ENCODE measurements at regions not wholly inside any gene's neighbourhood (a gene's known extent, or its start where the extent isn't known, plus 50 kb on each side); places are given as distances from the start of the nearest gene placed in this dataset.

- H3K27ac ChIP-seq: no peak overlapping the region
- peaks cover 76% of the 10 kb centered on the region for H3K27me3 ChIP-seq (ENCODE audit: insufficient read depth, low read depth, severe bottlenecking)
- DNase-seq: no peak
- TF ChIP-seq CTCF (IDR thresholded peaks at IDR 0.05; ENCODE audit: low read depth, low read length): no peak
- no peaks in the 10 kb centered on the region for H3K9me3 ChIP-seq (ENCODE audit: severe bottlenecking)
- no peaks in the 10 kb centered on the region for H3K36me3 ChIP-seq
- H3K4me3 ChIP-seq (ENCODE audit: low read depth, low read length): no peak overlapping the region
These were observed 105.6 kb upstream of the RNF32 start for GRCh38 chr7:156534925-156535324.

GRCh38 chr7:156533964-156534363 lies 106.6 kb upstream of the RNF32 start:
- Histone ChIP-seq H3K9me3 (ENCODE audit: severe bottlenecking) (no peaks in the 10 kb centered on the region), H3K27ac (no peak overlapping the region), H3K27me3 (ENCODE audit: insufficient read depth, low read depth, severe bottlenecking) (peaks cover 81% of the 10 kb centered on the region), H3K36me3 (no peaks in the 10 kb centered on the region), H3K4me3 (ENCODE audit: low read depth, low read length) (no peak overlapping the region)
- TF ChIP-seq CTCF (IDR thresholded peaks at IDR 0.05; ENCODE audit: low read depth, low read length): no peak
- DNase-seq: no peak

- no peak for DNase-seq
- H3K27ac ChIP-seq: no peak overlapping the region
- TF ChIP-seq CTCF (IDR thresholded peaks at IDR 0.05; ENCODE audit: low read depth, low read length): no peak
- peaks cover 82% of the 10 kb centered on the region for H3K27me3 ChIP-seq (ENCODE audit: insufficient read depth, low read depth, severe bottlenecking)
- no peak overlapping the region for H3K4me3 ChIP-seq (ENCODE audit: low read depth, low read length)
- H3K36me3 ChIP-seq: no peaks in the 10 kb centered on the region
- no peaks in the 10 kb centered on the region for H3K9me3 ChIP-seq (ENCODE audit: severe bottlenecking)
These were observed 107.2 kb upstream of the RNF32 start for GRCh38 chr7:156533420-156533819.

- H3K27me3 ChIP-seq (ENCODE audit: insufficient read depth, low read depth, severe bottlenecking): peaks cover 84% of the 10 kb centered on the region
- DNase-seq: no peak
- H3K27ac ChIP-seq: no peak overlapping the region
- H3K9me3 ChIP-seq (ENCODE audit: severe bottlenecking): no peaks in the 10 kb centered on the region
- TF ChIP-seq CTCF (IDR thresholded peaks at IDR 0.05; ENCODE audit: low read depth, low read length): no peak
- H3K4me3 ChIP-seq (ENCODE audit: low read depth, low read length): no peak overlapping the region
- no peaks in the 10 kb centered on the region for H3K36me3 ChIP-seq
These were observed 108.5 kb upstream of the RNF32 start for GRCh38 chr7:156532016-156532602.

- no peak for DNase-seq
- Histone ChIP-seq H3K4me3 (ENCODE audit: low read depth, low read length) (no peak overlapping the region), H3K9me3 (ENCODE audit: severe bottlenecking) (no peaks in the 10 kb centered on the region), H3K27ac (no peak overlapping the region), H3K27me3 (ENCODE audit: insufficient read depth, low read depth, severe bottlenecking) (peaks cover 82% of the 10 kb centered on the region), H3K36me3 (no peaks in the 10 kb centered on the region)
- TF ChIP-seq CTCF (IDR thresholded peaks at IDR 0.05; ENCODE audit: low read depth, low read length): no peak
These were observed 110.6 kb upstream of the RNF32 start for GRCh38 chr7:156529956-156530355.

GRCh38 chr7:156527458-156527890 lies 113.1 kb upstream of the RNF32 start:
- Histone ChIP-seq H3K4me3 (ENCODE audit: low read depth, low read length) (no peak overlapping the region), H3K9me3 (ENCODE audit: severe bottlenecking) (no peaks in the 10 kb centered on the region), H3K27me3 (ENCODE audit: insufficient read depth, low read depth, severe bottlenecking) (peaks cover 86% of the 10 kb centered on the region), H3K27ac (no peak overlapping the region), H3K36me3 (no peaks in the 10 kb centered on the region)
- DNase-seq: no peak
- no peak for TF ChIP-seq CTCF (IDR thresholded peaks at IDR 0.05; ENCODE audit: low read depth, low read length)
